ENCODE measurements at regions not wholly inside any gene's neighbourhood (a gene's known extent, or its start where the extent isn't known, plus 50 kb on each side); places are given as distances from the start of the nearest gene placed in this dataset.

DNA sequence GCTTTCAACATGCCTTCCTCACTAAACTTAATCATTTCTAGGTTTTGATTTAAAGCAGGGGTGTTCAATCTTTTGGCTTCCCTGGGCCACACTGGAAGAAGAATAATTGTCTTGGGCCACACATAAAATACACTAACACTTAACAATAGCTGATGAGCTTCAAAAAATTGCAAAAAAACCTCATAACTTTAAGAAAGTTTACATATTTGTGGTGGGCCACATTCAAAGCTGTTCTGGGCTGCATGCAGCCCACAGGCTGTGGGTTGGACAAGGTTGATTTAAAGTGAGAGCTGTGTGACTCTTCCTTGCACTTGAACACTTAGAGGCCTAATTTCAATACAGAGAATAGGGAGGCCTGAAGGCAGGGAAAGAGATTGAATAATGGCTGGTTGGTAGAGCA lies 598.3 kb downstream of the EFNA5 start:
- DNase-seq (ENCODE audit: unreplicated experiment) = no peak
- no peak overlapping the region for H3K4me3 Mint-ChIP-seq (ENCODE audit: unreplicated experiment)
- H3K4me1 Mint-ChIP-seq (ENCODE audit: insufficient read depth, unreplicated experiment) = no peaks in the 10 kb centered on the region
- H3K9me3 Mint-ChIP-seq (ENCODE audit: unreplicated experiment) = no peaks in the 10 kb centered on the region
- no peak overlapping the region for H3K27ac Mint-ChIP-seq (ENCODE audit: low read depth, unreplicated experiment)
- intact Hi-C loops (cut with micrococcal nuclease) = no loop called here
- H3K36me3 Mint-ChIP-seq (ENCODE audit: insufficient read depth, unreplicated experiment) = no peaks in the 10 kb centered on the region
- POLR2A ChIA-PET = no interaction called here
- TF ChIP-seq, protein P1, sequence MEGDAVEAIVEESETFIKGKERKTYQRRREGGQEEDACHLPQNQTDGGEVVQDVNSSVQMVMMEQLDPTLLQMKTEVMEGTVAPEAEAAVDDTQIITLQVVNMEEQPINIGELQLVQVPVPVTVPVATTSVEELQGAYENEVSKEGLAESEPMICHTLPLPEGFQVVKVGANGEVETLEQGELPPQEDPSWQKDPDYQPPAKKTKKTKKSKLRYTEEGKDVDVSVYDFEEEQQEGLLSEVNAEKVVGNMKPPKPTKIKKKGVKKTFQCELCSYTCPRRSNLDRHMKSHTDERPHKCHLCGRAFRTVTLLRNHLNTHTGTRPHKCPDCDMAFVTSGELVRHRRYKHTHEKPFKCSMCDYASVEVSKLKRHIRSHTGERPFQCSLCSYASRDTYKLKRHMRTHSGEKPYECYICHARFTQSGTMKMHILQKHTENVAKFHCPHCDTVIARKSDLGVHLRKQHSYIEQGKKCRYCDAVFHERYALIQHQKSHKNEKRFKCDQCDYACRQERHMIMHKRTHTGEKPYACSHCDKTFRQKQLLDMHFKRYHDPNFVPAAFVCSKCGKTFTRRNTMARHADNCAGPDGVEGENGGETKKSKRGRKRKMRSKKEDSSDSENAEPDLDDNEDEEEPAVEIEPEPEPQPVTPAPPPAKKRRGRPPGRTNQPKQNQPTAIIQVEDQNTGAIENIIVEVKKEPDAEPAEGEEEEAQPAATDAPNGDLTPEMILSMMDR (IDR thresholded peaks at IDR 0.05; ENCODE audit: unreplicated experiment) = no peak
- H3K27me3 Mint-ChIP-seq (ENCODE audit: insufficient read depth, unreplicated experiment) = no peaks in the 10 kb centered on the region
- no TSS peak for BruUV-seq (replicated peaks)
- CTCF ChIA-PET = interaction anchor here (1.1 kb wide), 1 partner anchor 17 kb away, joined by 3 read pairs; no protein-coding TSS in a partner anchor

DNA sequence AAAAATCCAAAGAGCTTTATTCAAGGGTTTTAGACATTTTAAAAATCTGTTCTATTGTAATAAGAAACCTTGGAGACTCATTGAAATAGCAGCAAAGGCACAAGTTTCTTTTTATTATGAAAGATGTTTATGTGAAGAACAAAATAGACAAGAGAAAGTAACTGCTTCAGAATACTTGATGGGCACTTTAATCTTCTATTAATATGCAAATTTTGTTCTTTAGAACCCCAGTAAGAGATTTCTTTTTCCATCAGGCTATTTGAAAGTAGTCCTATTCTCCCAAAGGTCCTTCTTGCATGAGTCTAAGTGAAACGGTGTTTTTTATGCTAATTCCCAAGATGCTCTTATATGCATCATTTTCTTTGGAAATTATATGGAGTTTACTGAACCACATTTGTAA lies 602.0 kb downstream of the EFNA5 start:
- no peak overlapping the region for H3K4me3 Mint-ChIP-seq (ENCODE audit: unreplicated experiment)
- intact Hi-C loops (cut with micrococcal nuclease) = no loop called here

DNA sequence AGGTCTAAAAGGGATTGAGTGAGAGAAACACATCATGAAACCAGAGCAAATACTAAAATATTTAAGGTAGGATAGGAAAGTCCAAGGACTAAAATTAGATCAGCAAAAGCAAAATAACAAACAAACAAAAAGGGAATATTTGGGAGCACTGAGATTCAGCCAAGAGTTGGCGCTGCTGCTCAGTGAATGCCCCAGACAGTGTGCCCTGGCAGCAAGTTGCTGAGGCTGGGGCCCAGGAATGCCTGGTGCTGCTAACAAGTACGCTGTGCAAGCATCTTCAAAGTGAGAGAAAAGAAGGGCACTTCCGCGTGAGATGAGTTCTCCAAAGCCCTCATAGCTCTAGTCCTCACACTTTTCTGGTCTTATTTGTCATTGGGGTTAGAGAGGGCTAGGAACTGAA lies 603.3 kb downstream of the EFNA5 start:
- TF ChIP-seq, protein P1 (IDR thresholded peaks at IDR 0.05; ENCODE audit: unreplicated experiment) = no peak
- H3K4me3 Mint-ChIP-seq (ENCODE audit: unreplicated experiment) = no peak overlapping the region
- H3K36me3 Mint-ChIP-seq (ENCODE audit: insufficient read depth, unreplicated experiment) = no peaks in the 10 kb centered on the region
- H3K9me3 Mint-ChIP-seq (ENCODE audit: unreplicated experiment) = no peaks in the 10 kb centered on the region
- ChIA-PET POLR2A (no interaction called here), CTCF (no interaction called here)
- no peaks in the 10 kb centered on the region for H3K4me1 Mint-ChIP-seq (ENCODE audit: insufficient read depth, unreplicated experiment)
- intact Hi-C loops (cut with micrococcal nuclease) = no loop called here
- no TSS peak for BruUV-seq (replicated peaks)
- no peaks in the 10 kb centered on the region for H3K27me3 Mint-ChIP-seq (ENCODE audit: insufficient read depth, unreplicated experiment)
- H3K27ac Mint-ChIP-seq (ENCODE audit: low read depth, unreplicated experiment) = no peak overlapping the region
- DNase-seq (ENCODE audit: unreplicated experiment) = no peak

More for the DNA sequence above, 602.0 kb downstream of the EFNA5 start:
- no TSS peak for BruUV-seq (replicated peaks)
- POLR2A ChIA-PET = no interaction called here
- Mint-ChIP-seq H3K4me1 (ENCODE audit: insufficient read depth, unreplicated experiment) (no peaks in the 10 kb centered on the region), H3K36me3 (ENCODE audit: insufficient read depth, unreplicated experiment) (no peaks in the 10 kb centered on the region), H3K9me3 (ENCODE audit: unreplicated experiment) (no peaks in the 10 kb centered on the region), H3K27ac (ENCODE audit: low read depth, unreplicated experiment) (no peak overlapping the region), H3K27me3 (ENCODE audit: insufficient read depth, unreplicated experiment) (no peaks in the 10 kb centered on the region)
- CTCF ChIA-PET = interaction anchor here (0.6 kb wide), 1 partner anchor 489 kb away, joined by 3 read pairs; no protein-coding TSS in a partner anchor
- DNase-seq (ENCODE audit: unreplicated experiment) = no peak
- TF ChIP-seq, protein P1 (IDR thresholded peaks at IDR 0.05; ENCODE audit: unreplicated experiment) = no peak

DNA sequence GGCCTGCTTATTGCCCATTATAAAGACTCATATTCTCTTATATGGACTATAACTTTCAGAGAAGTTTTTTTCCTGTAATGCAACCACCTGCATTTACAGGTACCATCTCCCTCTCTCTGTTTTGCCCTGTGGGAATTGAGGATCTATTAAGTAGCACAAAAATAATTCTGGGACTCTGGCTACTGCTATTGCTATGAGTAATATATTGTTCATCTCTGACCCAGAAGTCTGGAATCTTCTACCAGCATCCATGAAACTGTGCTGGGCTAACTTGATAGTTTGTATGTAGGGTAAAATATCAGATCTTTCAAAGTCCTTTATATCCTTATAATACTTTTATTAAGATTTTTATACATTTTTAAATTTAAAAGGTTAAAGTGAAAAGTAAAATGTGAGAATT lies 607.2 kb downstream of the EFNA5 start:
- no TSS peak for BruUV-seq (replicated peaks)
- Mint-ChIP-seq H3K4me3 (ENCODE audit: unreplicated experiment) (no peak overlapping the region), H3K27ac (ENCODE audit: low read depth, unreplicated experiment) (no peak overlapping the region), H3K36me3 (ENCODE audit: insufficient read depth, unreplicated experiment) (no peaks in the 10 kb centered on the region), H3K9me3 (ENCODE audit: unreplicated experiment) (no peaks in the 10 kb centered on the region), H3K4me1 (ENCODE audit: insufficient read depth, unreplicated experiment) (peaks cover 7% of the 10 kb centered on the region), H3K27me3 (ENCODE audit: insufficient read depth, unreplicated experiment) (no peaks in the 10 kb centered on the region)
- CTCF ChIA-PET = no interaction called here
- TF ChIP-seq, protein P1 (IDR thresholded peaks at IDR 0.05; ENCODE audit: unreplicated experiment) = no peak
- DNase-seq (ENCODE audit: unreplicated experiment) = no peak
- intact Hi-C loops (cut with micrococcal nuclease) = no loop called here
- POLR2A ChIA-PET = interaction anchor here (0.6 kb wide), 2 partner anchors 611 to 757 kb away, joined by 3 to 5 read pairs; no protein-coding TSS in a partner anchor

Data from MCF 10A (cell line).